Liver (tissue), 8 donors: ENCODE measurements at regions not wholly inside any gene's neighbourhood (a gene's known extent, or its start where the extent isn't known, plus 50 kb on each side); places are given as distances from the start of the nearest gene placed in this dataset.

Experiments used
- DNase-seq: peaks from one replicate; pipeline ENCODE4 v3.0.0-alpha.2; 2017; ENCODE audit warnings: low spot score
- H3K27ac ChIP-seq, 2 donors: one replicate each; pipeline ENCODE4 v1.7.0; 2013; ENCODE audit warnings: inconsistent platforms in 2 of 2, low read length in 2 of 2, control low read depth in 1 of 2, low read depth in 1 of 2, mild to moderate bottlenecking in 1 of 2
- H3K27me3 ChIP-seq, 4 donors: one replicate each; pipeline versions ENCODE4 v1.6.1 to v1.7.0; 2013; ENCODE audit warnings: low read length in 3 of 4, inconsistent platforms in 1 of 4, mild to moderate bottlenecking in 1 of 4, moderate library complexity in 1 of 4; ENCODE audit not compliant: control insufficient read depth in 4 of 4, insufficient read depth in 4 of 4
- H3K36me3 ChIP-seq, 4 donors: one replicate each; pipeline versions ENCODE4 v1.6.1 to v1.7.0; 2013; ENCODE audit warnings: low read length in 3 of 4, mild to moderate bottlenecking in 3 of 4, low read depth in 1 of 4, moderate library complexity in 1 of 4; ENCODE audit not compliant: control insufficient read depth in 4 of 4, insufficient read depth in 3 of 4
- H3K4me1 ChIP-seq, 4 donors: one replicate each; pipeline versions ENCODE4 v1.6.1 to v1.7.0; 2013; ENCODE audit warnings: low read length in 3 of 4, mild to moderate bottlenecking in 3 of 4, moderate library complexity in 1 of 4; ENCODE audit not compliant: control insufficient read depth in 4 of 4, insufficient read depth in 4 of 4
- H3K4me3 ChIP-seq, 3 donors: one replicate each; pipeline versions ENCODE4 v1.6.1 to v1.7.0; 2013; ENCODE audit warnings: low read length in 3 of 3, control low read depth in 1 of 3, low read depth in 1 of 3, mild to moderate bottlenecking in 1 of 3
- H3K9ac ChIP-seq, 2 donors: one replicate each; pipeline ENCODE4 v1.7.0; 2013; ENCODE audit warnings: low read length in 2 of 2, mild to moderate bottlenecking in 2 of 2, moderate library complexity in 2 of 2, control low read depth in 1 of 2, low read depth in 1 of 2
- H3K9me3 ChIP-seq, 4 donors: one replicate each; pipeline versions ENCODE4 v1.6.1 to v1.7.0; 2013; ENCODE audit warnings: low read length in 3 of 4; ENCODE audit not compliant: control insufficient read depth in 4 of 4
- FOXA1 ChIP-seq: IDR thresholded peaks from 2 replicates; pipeline ENCODE4 v1.6.1; 2016; ENCODE audit warnings: antibody characterized with exemption
- FOXA2 ChIP-seq: IDR thresholded peaks from 2 replicates; pipeline ENCODE4 v1.6.1; 2016; ENCODE audit warnings: antibody characterized with exemption
- NR2F2 ChIP-seq: IDR thresholded peaks from 2 replicates; pipeline ENCODE4 v1.6.1; 2016; ENCODE audit warnings: antibody characterized with exemption
- SP1 ChIP-seq: IDR thresholded peaks from 2 replicates; pipeline ENCODE4 v1.6.1; 2018; ENCODE audit warnings: antibody characterized with exemption, mild to moderate bottlenecking
- YY1 ChIP-seq: IDR thresholded peaks from 2 replicates; pipeline ENCODE4 v1.6.1; 2016; ENCODE audit warnings: antibody characterized with exemption, mild to moderate bottlenecking
- WGBS: extraction: QIAGEN DNeasy Blood & Tissue Kit; methylation state at CpG from one replicate; pipeline ENCODE4 v1.1.7; 2013; 5-methylcytosine and 5-hydroxymethylcytosine counted together
- TF ChIP-seq, protein P1 (sequence below): IDR thresholded peaks from 2 replicates; pipeline ENCODE4 v1.6.1; 2016; ENCODE audit warnings: antibody characterized with exemption
- TF ChIP-seq, protein P2 (sequence below): IDR thresholded peaks from 2 replicates; pipeline ENCODE4 v1.6.1; 2016; ENCODE audit warnings: antibody characterized with exemption
- TF ChIP-seq, protein P3 (sequence below): IDR thresholded peaks from 2 replicates; pipeline ENCODE4 v1.6.1; 2016; ENCODE audit warnings: antibody characterized with exemption
- TF ChIP-seq, protein P4 (sequence below): fragments of 150-350 bp; IDR thresholded peaks from 2 replicates; pipeline ENCODE4 v1.5.1; 2017; ENCODE audit warnings: improper control_type of control experiment, low read depth, low read length; ENCODE audit not compliant: missing input control
- TF ChIP-seq, protein P5 (sequence below): IDR thresholded peaks from 2 replicates; pipeline ENCODE4 v1.6.1; 2016; ENCODE audit warnings: antibody characterized with exemption, mild to moderate bottlenecking
- donor health status: healthy.
- donor health status: healthy.
- donor health status: healthy.
- donor health status: healthy.
- donor health status: healthy.

DNA sequence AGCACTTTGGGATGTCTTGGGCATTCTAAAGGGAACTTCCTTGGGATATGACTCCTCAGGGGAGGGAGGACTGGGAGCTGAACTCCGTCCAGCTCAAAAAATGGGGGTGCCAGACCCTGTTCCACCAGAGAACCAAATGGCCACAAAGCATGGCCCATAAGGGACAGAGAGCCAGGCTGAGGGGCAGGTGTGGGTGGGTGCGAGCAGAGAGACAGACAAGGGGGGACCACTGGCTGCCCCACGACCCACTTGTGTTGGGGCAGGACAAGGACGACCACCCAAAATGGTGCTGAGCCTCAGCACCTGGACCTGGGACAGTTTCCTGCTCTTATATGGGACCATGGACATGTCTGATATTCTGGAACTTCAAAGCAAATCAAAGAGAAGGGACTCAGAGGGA lies 148.2 kb upstream of the MLN start:
- Histone ChIP-seq H3K9ac (no peak overlapping the region), H3K4me1 (no peaks in the 10 kb centered on the region), H3K9me3 (no peaks in the 10 kb centered on the region), H3K27me3 (no peaks in the 10 kb centered on the region), H3K27ac (no peak overlapping the region), H3K4me3 (no peak overlapping the region), H3K36me3 (no peaks in the 10 kb centered on the region)
- TF ChIP-seq YY1 (no peak), FOXA1 (no peak), SP1 (no peak)
- TF ChIP-seq, protein P1, sequence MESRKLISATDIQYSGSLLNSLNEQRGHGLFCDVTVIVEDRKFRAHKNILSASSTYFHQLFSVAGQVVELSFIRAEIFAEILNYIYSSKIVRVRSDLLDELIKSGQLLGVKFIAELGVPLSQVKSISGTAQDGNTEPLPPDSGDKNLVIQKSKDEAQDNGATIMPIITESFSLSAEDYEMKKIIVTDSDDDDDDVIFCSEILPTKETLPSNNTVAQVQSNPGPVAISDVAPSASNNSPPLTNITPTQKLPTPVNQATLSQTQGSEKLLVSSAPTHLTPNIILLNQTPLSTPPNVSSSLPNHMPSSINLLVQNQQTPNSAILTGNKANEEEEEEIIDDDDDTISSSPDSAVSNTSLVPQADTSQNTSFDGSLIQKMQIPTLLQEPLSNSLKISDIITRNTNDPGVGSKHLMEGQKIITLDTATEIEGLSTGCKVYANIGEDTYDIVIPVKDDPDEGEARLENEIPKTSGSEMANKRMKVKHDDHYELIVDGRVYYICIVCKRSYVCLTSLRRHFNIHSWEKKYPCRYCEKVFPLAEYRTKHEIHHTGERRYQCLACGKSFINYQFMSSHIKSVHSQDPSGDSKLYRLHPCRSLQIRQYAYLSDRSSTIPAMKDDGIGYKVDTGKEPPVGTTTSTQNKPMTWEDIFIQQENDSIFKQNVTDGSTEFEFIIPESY: no peak
- TF ChIP-seq, protein P2, sequence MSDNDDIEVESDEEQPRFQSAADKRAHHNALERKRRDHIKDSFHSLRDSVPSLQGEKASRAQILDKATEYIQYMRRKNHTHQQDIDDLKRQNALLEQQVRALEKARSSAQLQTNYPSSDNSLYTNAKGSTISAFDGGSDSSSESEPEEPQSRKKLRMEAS: no peak
- TF ChIP-seq, protein P3, sequence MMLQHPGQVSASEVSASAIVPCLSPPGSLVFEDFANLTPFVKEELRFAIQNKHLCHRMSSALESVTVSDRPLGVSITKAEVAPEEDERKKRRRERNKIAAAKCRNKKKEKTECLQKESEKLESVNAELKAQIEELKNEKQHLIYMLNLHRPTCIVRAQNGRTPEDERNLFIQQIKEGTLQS: no peak
- DNase-seq: no peak
- 89% methylated on average over 4 of the region's 4 CpGs for WGBS

DNA sequence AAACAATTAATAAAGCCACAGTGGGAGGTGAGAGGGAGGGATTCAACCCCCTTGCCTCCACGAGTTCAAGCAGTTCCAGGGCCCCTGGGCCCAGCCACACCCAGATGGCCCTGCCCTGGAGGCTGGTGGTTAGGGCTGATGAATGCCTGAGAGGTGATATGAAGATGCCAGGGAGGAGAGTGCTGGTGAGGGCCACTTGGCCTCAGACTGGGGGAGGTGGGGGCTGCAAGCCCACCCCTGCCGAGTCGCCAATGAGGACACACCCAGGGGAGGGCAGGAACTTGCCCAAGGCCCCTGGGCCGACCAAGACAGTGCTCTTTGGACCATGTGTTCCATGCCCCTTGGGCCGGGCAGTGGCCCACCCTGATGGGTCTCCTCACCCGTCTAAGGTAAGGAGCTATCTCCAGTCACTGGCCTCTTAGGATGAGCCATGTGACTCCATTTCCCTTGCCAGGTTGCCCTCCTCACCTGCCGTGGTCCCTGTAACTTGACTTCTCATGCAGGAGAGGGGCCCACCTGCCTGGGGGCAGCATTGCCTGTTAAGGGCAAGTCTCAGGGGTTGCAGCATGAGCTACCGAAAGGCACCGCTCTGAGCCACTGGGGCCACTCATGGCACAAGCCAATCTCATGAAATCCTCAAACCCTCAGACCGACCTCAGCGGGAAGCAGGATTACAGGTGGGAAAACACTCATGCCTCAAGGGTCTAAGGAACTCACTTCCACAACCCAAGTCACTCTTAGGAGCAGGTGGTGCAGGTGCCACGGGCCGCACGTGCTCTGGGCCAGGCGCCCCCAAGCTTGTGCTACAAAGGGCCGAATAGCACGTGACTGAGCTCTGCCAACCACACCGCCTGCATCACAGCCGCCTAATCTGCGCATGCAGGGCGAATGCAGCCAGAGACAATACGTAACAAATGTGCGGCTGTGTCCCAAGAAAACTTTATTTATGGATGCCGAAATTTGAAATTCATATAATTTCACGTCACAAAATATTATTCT lies 147.4 kb upstream of the MLN start:
- no peaks in the 10 kb centered on the region for H3K4me1 ChIP-seq
- no peak for TF ChIP-seq SP1
- TF ChIP-seq FOXA1: no peak
- TF ChIP-seq, protein P2: no peak
- TF ChIP-seq YY1: no peak
- TF ChIP-seq, protein P4, sequence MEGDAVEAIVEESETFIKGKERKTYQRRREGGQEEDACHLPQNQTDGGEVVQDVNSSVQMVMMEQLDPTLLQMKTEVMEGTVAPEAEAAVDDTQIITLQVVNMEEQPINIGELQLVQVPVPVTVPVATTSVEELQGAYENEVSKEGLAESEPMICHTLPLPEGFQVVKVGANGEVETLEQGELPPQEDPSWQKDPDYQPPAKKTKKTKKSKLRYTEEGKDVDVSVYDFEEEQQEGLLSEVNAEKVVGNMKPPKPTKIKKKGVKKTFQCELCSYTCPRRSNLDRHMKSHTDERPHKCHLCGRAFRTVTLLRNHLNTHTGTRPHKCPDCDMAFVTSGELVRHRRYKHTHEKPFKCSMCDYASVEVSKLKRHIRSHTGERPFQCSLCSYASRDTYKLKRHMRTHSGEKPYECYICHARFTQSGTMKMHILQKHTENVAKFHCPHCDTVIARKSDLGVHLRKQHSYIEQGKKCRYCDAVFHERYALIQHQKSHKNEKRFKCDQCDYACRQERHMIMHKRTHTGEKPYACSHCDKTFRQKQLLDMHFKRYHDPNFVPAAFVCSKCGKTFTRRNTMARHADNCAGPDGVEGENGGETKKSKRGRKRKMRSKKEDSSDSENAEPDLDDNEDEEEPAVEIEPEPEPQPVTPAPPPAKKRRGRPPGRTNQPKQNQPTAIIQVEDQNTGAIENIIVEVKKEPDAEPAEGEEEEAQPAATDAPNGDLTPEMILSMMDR: no peak
- TF ChIP-seq, protein P5, sequence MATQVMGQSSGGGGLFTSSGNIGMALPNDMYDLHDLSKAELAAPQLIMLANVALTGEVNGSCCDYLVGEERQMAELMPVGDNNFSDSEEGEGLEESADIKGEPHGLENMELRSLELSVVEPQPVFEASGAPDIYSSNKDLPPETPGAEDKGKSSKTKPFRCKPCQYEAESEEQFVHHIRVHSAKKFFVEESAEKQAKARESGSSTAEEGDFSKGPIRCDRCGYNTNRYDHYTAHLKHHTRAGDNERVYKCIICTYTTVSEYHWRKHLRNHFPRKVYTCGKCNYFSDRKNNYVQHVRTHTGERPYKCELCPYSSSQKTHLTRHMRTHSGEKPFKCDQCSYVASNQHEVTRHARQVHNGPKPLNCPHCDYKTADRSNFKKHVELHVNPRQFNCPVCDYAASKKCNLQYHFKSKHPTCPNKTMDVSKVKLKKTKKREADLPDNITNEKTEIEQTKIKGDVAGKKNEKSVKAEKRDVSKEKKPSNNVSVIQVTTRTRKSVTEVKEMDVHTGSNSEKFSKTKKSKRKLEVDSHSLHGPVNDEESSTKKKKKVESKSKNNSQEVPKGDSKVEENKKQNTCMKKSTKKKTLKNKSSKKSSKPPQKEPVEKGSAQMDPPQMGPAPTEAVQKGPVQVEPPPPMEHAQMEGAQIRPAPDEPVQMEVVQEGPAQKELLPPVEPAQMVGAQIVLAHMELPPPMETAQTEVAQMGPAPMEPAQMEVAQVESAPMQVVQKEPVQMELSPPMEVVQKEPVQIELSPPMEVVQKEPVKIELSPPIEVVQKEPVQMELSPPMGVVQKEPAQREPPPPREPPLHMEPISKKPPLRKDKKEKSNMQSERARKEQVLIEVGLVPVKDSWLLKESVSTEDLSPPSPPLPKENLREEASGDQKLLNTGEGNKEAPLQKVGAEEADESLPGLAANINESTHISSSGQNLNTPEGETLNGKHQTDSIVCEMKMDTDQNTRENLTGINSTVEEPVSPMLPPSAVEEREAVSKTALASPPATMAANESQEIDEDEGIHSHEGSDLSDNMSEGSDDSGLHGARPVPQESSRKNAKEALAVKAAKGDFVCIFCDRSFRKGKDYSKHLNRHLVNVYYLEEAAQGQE: no peak
- no peak for TF ChIP-seq NR2F2
- no peak for TF ChIP-seq FOXA2
- no peak overlapping the region for H3K4me3 ChIP-seq
- no peak overlapping the region for H3K27ac ChIP-seq
- DNase-seq: no peak
- no peaks in the 10 kb centered on the region for H3K36me3 ChIP-seq
- 88% methylated on average over 25 of the region's 25 CpGs for WGBS
- H3K9ac ChIP-seq: no peak overlapping the region
- H3K27me3 ChIP-seq: no peaks in the 10 kb centered on the region
- no peaks in the 10 kb centered on the region for H3K9me3 ChIP-seq
